Activated naive CD8-positive, alpha-beta T cell treated with anti-CD3 and anti-CD28 coated beads, Interleukin-2, amount 10 ng/mL, durations not matched to agents 7 days and 5 days (primary cell): ENCODE measurements at regions not wholly inside any gene's neighbourhood (a gene's known extent, or its start where the extent isn't known, plus 50 kb on each side); places are given as distances from the start of the nearest gene placed in this dataset.

ENCODE experiments used
- ATAC-seq: fragments of 150-1000 bp; cut with Tn5 transposase; one replicate; pipeline ENCODE4 v1.10.0; 2021; ENCODE audit warnings: low read depth, moderate library complexity
- POLR2A ChIA-PET: fragments of 350-600 bp; sonication (Branson Sonifier 250); formaldehyde crosslinking; loops from one replicate; lab custom pipeline; 2021; ENCODE audit warnings: antibody characterized with exemption; lab: Charles Lee
- DNase-seq: peaks from one replicate; pipeline ENCODE4 v3.0.0; 2021
- H3K27ac Mint-ChIP-seq: one replicate; pipeline ENCODE4 v1.8.0; 2022; ENCODE audit warnings: mild to moderate bottlenecking, mixed read lengths
- H3K27me3 Mint-ChIP-seq: one replicate; pipeline ENCODE4 v1.8.0; 2022; ENCODE audit warnings: mild to moderate bottlenecking, moderate library complexity, mixed read lengths
- H3K36me3 Mint-ChIP-seq: one replicate; pipeline ENCODE4 v1.8.0; 2021; ENCODE audit warnings: mild to moderate bottlenecking, mixed read lengths
- H3K4me1 Mint-ChIP-seq: one replicate; pipeline ENCODE4 v1.8.0; 2021; ENCODE audit warnings: mixed read lengths
- H3K4me3 Mint-ChIP-seq: one replicate; pipeline ENCODE4 v1.8.0; 2022; ENCODE audit warnings: mild to moderate bottlenecking, moderate library complexity, mixed read lengths
- H3K9me3 Mint-ChIP-seq: one replicate; pipeline ENCODE4 v1.8.0; 2021; ENCODE audit warnings: mixed read lengths

DNA sequence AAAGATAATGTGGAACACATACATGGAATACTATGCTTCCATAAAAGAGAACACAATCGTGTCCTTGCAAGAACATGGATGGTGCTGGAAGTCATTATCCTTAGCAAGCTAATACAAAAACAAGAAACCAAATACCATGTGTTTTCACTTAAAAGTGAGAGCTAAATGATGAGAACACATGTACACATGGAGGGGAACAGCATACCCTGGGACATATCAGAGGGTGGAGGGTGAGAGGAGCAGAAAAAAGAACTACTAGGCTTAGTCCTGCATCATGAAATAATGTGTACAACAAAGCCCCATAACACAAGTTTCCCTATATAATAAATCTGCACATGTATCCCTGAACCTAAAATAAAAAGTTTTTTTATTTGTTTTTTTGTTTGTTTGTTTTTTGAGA, 855.5 kb upstream of the NUDT12 start:
- H3K27me3 Mint-ChIP-seq = no peaks in the 10 kb centered on the region
- DNase-seq (no peak), ATAC-seq (no peak)
- no peaks in the 10 kb centered on the region for H3K36me3 Mint-ChIP-seq
- POLR2A ChIA-PET = no interaction called here
- no peak overlapping the region for H3K27ac Mint-ChIP-seq
- H3K9me3 Mint-ChIP-seq = peaks cover 3% of the 10 kb centered on the region
- no peaks in the 10 kb centered on the region for H3K4me1 Mint-ChIP-seq
- H3K4me3 Mint-ChIP-seq = no peak overlapping the region

DNA sequence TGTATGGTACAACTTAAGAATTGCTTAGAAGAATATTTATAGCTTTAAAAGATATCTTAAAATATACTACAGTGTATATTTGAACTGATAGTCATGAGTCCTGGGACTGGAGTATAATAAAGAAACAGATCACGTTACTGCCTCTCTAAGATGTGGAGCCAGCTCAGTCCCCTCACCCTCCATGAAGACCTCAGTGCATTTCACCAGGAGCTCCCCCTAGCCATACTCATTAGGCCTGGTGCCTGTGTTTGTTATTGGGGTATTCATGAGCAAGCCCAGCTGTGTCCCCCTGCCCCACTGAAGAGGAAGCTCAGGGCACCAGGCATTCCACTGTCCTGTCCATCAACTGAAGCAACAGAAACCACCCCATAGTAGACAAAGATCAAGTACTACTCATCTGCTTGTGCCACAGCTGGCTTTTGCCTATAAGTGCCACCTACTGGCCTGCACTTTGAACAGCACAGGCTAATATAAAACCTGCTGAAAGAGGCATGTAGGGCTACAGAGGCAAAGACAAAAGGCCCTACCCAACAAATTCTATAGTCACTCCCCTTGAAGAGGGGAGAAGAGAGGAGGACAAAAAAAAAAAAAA, 850.2 kb upstream of the NUDT12 start:
- POLR2A ChIA-PET = no interaction called here
- Mint-ChIP-seq H3K9me3 (peaks cover 2% of the 10 kb centered on the region), H3K4me3 (no peak overlapping the region), H3K27ac (no peak overlapping the region), H3K4me1 (no peaks in the 10 kb centered on the region), H3K36me3 (no peaks in the 10 kb centered on the region), H3K27me3 (no peaks in the 10 kb centered on the region)
- DNase-seq (no peak), ATAC-seq (no peak)

DNA sequence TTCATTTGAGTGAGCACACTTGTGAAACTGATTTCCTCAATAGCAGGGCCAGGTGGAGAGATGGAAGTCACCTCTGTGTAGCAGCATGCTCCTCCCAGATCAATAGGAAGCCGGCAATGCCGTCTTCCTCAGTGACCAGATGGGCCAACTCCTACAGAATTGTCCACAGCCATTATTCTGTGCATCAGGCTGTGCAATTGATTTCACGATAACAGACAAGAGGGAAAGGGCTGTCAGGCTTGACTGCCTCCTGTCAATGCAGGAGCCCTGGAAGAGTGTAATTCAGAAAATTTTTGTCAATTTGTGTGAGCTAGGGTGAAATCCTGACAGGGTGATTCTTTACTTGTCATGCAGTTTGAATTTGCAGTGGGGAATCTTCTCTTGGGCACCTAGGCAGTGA, 838.4 kb upstream of the NUDT12 start:
- Mint-ChIP-seq H3K4me3 (no peak overlapping the region), H3K36me3 (no peaks in the 10 kb centered on the region), H3K27me3 (no peaks in the 10 kb centered on the region), H3K4me1 (no peaks in the 10 kb centered on the region), H3K9me3 (peaks cover 11% of the 10 kb centered on the region), H3K27ac (no peak overlapping the region)
- POLR2A ChIA-PET = no interaction called here
- no peak for ATAC-seq
- no peak for DNase-seq

DNA sequence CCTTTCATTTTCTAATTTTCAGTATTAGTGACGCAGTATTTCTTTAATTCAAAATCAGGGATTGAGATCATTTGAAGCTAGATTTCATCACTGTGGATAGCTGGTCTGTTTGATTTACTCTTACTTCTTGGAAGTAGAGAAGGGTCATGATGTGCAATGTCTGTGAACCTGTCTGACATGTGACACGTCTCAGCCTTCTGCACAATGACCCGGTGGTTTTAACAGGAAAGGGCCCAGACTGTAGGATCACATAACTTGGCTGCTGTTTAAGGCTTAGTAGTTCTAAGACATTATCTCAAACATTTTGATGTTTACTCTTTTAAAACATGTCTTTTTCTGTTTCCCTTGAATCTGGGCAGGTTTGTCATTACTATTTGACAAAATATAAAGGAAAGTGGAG, 823.3 kb upstream of the NUDT12 start:
- H3K36me3 Mint-ChIP-seq = no peaks in the 10 kb centered on the region
- POLR2A ChIA-PET = no interaction called here
- no peaks in the 10 kb centered on the region for H3K4me1 Mint-ChIP-seq
- no peak overlapping the region for H3K27ac Mint-ChIP-seq
- H3K27me3 Mint-ChIP-seq = no peaks in the 10 kb centered on the region
- H3K9me3 Mint-ChIP-seq = peaks cover 16% of the 10 kb centered on the region
- ATAC-seq = no peak
- no peak overlapping the region for H3K4me3 Mint-ChIP-seq
- no peak for DNase-seq

DNA sequence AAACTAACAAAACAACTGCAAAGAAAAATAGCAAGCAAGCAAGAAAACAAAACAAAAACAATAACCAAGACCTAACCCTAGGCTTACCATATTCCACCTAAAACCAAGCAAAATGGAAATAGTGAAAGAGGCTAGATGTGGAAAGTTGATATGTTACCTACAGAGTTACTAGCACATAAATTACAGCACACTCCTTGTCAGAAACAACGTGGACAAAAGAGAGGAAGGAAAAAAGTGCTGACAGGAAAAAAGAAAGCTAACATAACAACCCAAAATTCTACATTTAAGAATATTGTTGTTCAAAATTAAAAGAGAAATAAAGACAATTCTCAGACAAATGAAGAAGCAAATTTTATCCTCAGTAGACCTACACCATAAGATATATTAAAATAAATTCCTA, 812.8 kb upstream of the NUDT12 start:
- no peaks in the 10 kb centered on the region for H3K27me3 Mint-ChIP-seq
- H3K9me3 Mint-ChIP-seq = peaks cover 1% of the 10 kb centered on the region
- DNase-seq (no peak), ATAC-seq (no peak)
- H3K4me1 Mint-ChIP-seq = no peaks in the 10 kb centered on the region
- POLR2A ChIA-PET = no interaction called here
- H3K27ac Mint-ChIP-seq = no peak overlapping the region
- H3K4me3 Mint-ChIP-seq = no peak overlapping the region
- H3K36me3 Mint-ChIP-seq = no peaks in the 10 kb centered on the region

DNA sequence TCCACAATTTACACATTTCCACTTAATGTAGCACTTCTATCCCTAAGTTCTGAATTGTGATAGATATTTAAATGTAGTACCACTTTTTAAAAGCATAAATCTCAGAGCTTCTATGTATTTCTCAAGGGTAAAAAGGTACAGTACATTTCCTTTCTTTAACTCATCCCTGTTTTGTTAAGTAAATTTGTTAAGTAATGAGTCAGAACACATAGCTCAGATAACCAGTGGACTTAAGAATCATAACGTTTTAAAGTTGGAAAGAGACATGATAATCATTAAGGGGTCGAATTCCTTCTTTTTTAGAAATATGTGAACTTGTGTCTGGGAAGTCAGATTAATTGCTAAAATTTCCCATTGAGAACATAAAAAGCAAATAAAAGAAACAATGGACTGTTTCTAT, 810.2 kb upstream of the NUDT12 start:
- no peaks in the 10 kb centered on the region for H3K4me1 Mint-ChIP-seq
- H3K4me3 Mint-ChIP-seq = no peak overlapping the region
- H3K9me3 Mint-ChIP-seq = peaks cover 1% of the 10 kb centered on the region
- H3K27ac Mint-ChIP-seq = no peak overlapping the region
- DNase-seq (no peak), ATAC-seq (no peak)
- H3K27me3 Mint-ChIP-seq = no peaks in the 10 kb centered on the region
- POLR2A ChIA-PET = no interaction called here
- H3K36me3 Mint-ChIP-seq = no peaks in the 10 kb centered on the region

DNA sequence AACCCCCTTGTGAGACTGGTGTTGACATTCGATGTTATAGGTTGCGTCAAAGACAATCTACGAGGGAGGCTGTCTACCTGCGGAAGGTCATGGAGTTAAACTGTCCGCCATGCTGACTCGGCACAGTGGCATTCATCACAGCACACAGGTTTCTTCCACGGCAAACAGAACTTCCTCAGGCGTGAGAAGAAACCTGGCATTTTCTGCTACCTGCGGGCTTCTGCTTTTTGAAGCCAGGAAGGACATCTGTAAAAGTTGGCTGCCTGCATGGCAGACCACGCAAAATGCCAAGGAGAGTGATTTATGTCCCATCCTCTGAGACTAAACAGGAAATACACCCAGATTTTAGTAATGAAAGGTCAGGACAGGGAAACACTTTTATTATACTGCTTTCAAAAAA, 809.8 kb upstream of the NUDT12 start:
- ATAC-seq (no peak), DNase-seq (no peak)
- Mint-ChIP-seq H3K4me3 (no peak overlapping the region), H3K9me3 (peaks cover 1% of the 10 kb centered on the region), H3K27ac (no peak overlapping the region), H3K36me3 (no peaks in the 10 kb centered on the region), H3K27me3 (no peaks in the 10 kb centered on the region), H3K4me1 (no peaks in the 10 kb centered on the region)
- POLR2A ChIA-PET = no interaction called here

DNA sequence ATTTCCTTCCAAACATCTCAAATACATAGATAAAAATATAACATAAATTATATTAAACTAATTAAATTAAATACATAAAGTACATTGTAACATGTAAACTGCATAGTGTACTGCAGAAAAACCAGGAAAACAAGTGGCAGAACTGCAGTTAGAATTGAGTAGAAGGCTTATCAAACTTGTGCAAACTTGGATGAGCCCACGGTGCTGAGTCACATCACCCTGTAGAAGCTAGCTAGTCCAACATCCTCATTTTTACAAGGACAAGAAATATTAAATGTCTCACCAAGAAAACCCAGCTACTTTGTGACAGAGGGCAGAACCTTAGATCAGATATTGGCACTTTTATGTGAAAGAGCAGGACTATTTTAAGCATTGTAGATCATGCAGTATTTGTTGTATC, 807.9 kb upstream of the NUDT12 start:
- no peak for ATAC-seq
- no peaks in the 10 kb centered on the region for H3K36me3 Mint-ChIP-seq
- H3K9me3 Mint-ChIP-seq = peaks cover 1% of the 10 kb centered on the region
- POLR2A ChIA-PET = no interaction called here
- DNase-seq = no peak
- no peak overlapping the region for H3K27ac Mint-ChIP-seq
- H3K27me3 Mint-ChIP-seq = no peaks in the 10 kb centered on the region
- H3K4me1 Mint-ChIP-seq = no peaks in the 10 kb centered on the region
- H3K4me3 Mint-ChIP-seq = no peak overlapping the region

DNA sequence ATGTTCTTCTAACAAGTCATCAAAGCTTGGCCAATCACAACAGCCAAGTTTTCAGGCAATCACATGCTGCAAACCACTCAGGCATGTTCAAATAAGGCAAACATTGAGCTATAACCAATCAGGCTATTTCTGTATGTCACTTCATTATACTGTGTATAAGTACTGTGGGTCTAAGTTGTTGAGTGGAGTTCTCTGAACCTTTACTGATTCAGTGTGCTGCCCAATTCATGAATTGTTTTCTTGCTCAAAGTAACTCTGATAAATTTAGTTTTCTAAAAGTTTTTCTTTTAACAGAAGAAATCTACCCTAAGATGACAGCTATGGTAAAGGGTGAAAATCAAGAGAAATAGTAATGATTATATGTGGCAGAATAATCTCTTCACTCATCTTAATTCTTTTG, 805.4 kb upstream of the NUDT12 start:
- H3K27ac Mint-ChIP-seq = no peak overlapping the region

DNA sequence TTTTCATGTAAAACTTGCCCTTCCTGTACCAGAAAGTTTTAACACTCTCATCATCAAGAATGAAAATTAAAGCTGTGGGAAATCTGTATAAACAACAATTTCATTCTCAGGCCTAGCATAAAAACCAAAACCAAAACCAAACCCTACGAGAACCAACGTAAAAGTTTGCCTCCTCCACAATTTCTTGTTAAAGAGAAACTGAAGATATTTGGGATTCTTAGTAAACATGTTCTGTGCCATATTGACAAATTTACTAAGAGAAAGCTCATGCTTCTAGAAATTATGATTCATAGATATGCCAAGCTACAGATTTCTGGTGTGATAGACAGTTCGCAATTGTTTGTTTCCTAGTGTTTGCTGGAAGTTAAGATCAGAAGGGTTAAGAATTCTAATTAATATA, 801.0 kb upstream of the NUDT12 start:
- Mint-ChIP-seq H3K27ac (no peak overlapping the region), H3K9me3 (peaks cover 1% of the 10 kb centered on the region)
- POLR2A ChIA-PET = no interaction called here

More for the DNA sequence above, 805.4 kb upstream of the NUDT12 start:
- Mint-ChIP-seq H3K9me3 (peaks cover 3% of the 10 kb centered on the region), H3K27me3 (no peaks in the 10 kb centered on the region), H3K36me3 (no peaks in the 10 kb centered on the region), H3K4me3 (no peak overlapping the region), H3K4me1 (no peaks in the 10 kb centered on the region)
- POLR2A ChIA-PET = no interaction called here
- no peak for ATAC-seq
- no peak for DNase-seq

DNA sequence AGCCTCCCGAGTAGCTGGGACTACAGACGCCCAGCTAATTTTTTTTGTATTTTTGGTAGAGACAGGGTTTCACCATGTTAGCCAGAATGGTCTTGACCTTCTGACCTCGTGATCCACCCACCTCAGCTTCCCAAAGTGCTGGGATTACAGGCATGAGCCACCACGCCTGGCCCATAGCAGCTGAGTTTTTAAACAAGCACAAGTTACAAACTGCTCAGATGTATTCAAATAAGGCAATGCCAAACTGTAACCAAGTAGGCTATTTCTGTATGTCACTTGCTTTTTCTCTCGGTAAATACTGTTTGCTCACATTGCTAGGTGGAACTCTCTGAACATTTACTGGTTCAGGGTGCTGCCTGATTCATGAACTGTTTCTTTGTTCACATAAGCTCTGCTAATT, 799.3 kb upstream of the NUDT12 start:
- DNase-seq (no peak), ATAC-seq (no peak)
- no peaks in the 10 kb centered on the region for H3K36me3 Mint-ChIP-seq
- H3K27me3 Mint-ChIP-seq = no peaks in the 10 kb centered on the region
- H3K27ac Mint-ChIP-seq = no peak overlapping the region
- H3K4me3 Mint-ChIP-seq = no peak overlapping the region
- H3K9me3 Mint-ChIP-seq = peaks cover 1% of the 10 kb centered on the region
- POLR2A ChIA-PET = no interaction called here
- no peaks in the 10 kb centered on the region for H3K4me1 Mint-ChIP-seq

More for the DNA sequence above, 801.0 kb upstream of the NUDT12 start:
- ATAC-seq (no peak), DNase-seq (no peak)
- Mint-ChIP-seq H3K4me3 (no peak overlapping the region), H3K4me1 (no peaks in the 10 kb centered on the region), H3K27me3 (no peaks in the 10 kb centered on the region), H3K36me3 (no peaks in the 10 kb centered on the region)

DNA sequence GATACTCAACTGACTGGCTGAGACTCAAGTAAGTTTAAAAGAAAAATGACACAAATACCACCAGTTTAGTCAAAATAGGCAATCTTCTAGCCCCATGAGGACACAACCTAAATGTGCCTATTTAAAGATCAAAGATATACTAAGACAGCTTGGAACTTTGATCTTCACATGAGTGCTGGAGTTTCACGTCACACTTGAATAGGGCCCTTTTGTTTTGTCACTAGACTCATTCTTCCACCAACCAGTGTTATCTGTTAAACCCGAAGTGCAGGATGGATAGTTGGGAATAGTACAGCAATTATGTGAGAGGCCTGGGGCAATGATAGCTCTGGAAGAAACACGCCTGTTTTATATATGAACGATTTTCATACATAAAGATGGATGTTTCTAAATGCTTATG, 792.8 kb upstream of the NUDT12 start:
- Mint-ChIP-seq H3K27me3 (no peaks in the 10 kb centered on the region), H3K4me1 (no peaks in the 10 kb centered on the region), H3K9me3 (no peaks in the 10 kb centered on the region), H3K4me3 (no peak overlapping the region), H3K27ac (no peak overlapping the region), H3K36me3 (no peaks in the 10 kb centered on the region)
- DNase-seq (no peak), ATAC-seq (no peak)
- POLR2A ChIA-PET = no interaction called here

DNA sequence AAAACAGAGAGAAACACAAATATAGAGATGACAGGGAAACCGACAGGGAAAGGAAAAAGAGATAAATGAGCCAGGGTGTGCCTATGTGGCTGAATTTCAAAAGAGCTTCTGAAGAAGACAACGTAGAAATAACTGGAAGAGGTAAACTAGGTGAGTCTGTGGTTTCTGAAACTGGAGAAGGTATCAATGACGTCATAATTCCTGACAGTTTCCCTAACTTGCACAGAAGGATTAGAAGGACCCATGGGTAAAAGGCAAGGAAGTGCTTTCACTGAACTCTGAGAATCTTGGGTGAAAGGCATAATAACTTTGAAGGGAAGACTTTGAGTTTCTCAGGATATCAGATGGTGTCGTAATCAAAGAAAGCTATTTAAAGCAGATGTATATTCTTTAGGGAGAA, 790.8 kb upstream of the NUDT12 start:
- ATAC-seq = no peak
- Mint-ChIP-seq H3K4me1 (no peaks in the 10 kb centered on the region), H3K4me3 (no peak overlapping the region), H3K36me3 (no peaks in the 10 kb centered on the region), H3K27ac (no peak overlapping the region), H3K27me3 (no peaks in the 10 kb centered on the region), H3K9me3 (no peaks in the 10 kb centered on the region)
- DNase-seq = no peak
- POLR2A ChIA-PET = no interaction called here

DNA sequence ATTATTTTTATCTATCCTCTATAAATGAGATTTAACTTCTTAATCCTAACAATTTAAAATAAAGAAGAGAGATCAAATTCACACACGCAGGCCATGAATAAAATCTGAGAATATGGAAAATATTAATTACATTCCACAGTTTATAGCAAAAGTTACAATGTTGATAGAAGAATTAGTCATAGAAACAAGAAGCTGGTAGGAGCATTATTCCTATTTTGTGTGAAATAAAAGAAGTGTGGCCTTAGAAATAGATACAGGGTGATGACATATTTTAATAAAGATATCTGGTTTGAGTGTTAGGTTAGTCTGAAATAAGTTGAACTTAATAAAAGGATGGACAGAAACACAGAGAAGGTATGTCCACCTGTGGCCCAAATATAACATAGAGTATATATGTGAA, 790.4 kb upstream of the NUDT12 start:
- Mint-ChIP-seq H3K36me3 (no peaks in the 10 kb centered on the region), H3K9me3 (no peaks in the 10 kb centered on the region), H3K4me3 (no peak overlapping the region), H3K27ac (no peak overlapping the region), H3K4me1 (no peaks in the 10 kb centered on the region), H3K27me3 (no peaks in the 10 kb centered on the region)
- no peak for ATAC-seq
- POLR2A ChIA-PET = no interaction called here
- DNase-seq = no peak

DNA sequence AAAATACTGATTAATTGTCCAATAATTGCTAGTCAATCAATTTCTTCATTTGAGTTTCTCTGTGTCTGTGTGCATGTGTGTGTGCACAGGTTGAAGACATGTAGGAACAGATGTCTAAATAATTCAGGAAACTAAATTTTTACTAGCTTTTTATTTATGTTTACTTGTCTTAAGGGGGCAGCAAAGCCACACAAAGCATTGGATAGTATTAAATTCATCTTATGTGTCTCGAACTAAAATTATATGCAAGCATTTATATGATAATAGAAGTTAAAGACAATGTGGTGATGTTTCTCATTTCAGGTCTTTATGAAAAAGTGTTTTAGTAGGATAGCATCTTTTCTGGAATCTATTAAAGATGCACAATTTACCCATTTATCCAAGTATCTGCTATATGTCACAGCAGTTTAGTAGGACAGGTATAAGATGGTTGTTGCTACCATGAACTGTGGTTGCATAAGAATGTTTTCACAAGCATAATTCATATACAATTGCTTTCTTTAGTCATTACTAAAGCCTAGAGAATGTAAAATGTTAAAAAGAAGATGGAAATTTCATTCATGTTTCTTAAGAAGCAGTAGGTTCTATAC, 784.6 kb upstream of the NUDT12 start:
- POLR2A ChIA-PET = no interaction called here
- no peak overlapping the region for H3K27ac Mint-ChIP-seq
- H3K36me3 Mint-ChIP-seq = no peaks in the 10 kb centered on the region
- no peak overlapping the region for H3K4me3 Mint-ChIP-seq
- no peaks in the 10 kb centered on the region for H3K27me3 Mint-ChIP-seq
- no peak for DNase-seq
- no peaks in the 10 kb centered on the region for H3K9me3 Mint-ChIP-seq
- no peaks in the 10 kb centered on the region for H3K4me1 Mint-ChIP-seq
- ATAC-seq = no peak
